ENCODE measurements at regions not wholly inside any gene's neighbourhood (a gene's known extent, or its start where the extent isn't known, plus 50 kb on each side); places are given as distances from the start of the nearest gene placed in this dataset.

DNA sequence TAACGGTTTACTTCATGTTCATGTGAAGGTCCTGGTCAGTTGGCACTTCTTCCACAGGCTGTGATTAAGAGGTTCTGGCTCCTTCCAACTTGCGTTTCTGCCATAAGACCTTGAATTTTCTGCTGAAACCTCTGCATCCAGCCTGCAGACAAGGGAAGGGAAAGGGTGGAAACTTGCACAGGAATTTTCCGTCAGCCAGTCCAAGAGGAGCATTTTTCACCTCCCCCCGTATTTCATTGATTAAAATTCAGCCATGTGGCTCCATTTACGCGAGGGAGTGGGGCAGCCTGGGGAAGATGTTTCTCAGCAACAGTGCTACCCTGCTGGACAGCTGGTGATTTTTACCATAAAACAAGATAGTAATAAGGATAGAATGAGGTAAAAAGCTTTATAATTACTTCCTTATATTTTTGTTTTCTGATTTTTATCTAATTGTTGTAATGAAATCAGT, 101.5 kb upstream of the SMIM36 start:
- TF ChIP-seq POLR2A (IDR thresholded peaks at IDR 0.05) (no peak), EP300 (IDR thresholded peaks at IDR 0.05) (no peak)
- TF ChIP-seq, protein P1, sequence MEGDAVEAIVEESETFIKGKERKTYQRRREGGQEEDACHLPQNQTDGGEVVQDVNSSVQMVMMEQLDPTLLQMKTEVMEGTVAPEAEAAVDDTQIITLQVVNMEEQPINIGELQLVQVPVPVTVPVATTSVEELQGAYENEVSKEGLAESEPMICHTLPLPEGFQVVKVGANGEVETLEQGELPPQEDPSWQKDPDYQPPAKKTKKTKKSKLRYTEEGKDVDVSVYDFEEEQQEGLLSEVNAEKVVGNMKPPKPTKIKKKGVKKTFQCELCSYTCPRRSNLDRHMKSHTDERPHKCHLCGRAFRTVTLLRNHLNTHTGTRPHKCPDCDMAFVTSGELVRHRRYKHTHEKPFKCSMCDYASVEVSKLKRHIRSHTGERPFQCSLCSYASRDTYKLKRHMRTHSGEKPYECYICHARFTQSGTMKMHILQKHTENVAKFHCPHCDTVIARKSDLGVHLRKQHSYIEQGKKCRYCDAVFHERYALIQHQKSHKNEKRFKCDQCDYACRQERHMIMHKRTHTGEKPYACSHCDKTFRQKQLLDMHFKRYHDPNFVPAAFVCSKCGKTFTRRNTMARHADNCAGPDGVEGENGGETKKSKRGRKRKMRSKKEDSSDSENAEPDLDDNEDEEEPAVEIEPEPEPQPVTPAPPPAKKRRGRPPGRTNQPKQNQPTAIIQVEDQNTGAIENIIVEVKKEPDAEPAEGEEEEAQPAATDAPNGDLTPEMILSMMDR (IDR thresholded peaks at IDR 0.05), result no peak
